ENCODE measurements at regions not wholly inside any gene's neighbourhood (a gene's known extent, or its start where the extent isn't known, plus 50 kb on each side); places are given as distances from the start of the nearest gene placed in this dataset.

- H3K36me3 ChIP-seq (ENCODE audit: control insufficient read depth, insufficient read depth, low read length): no peaks in the 10 kb centered on the region
- H3K27me3 ChIP-seq (ENCODE audit: control insufficient read depth, insufficient read depth, low read length): no peaks in the 10 kb centered on the region
- DNase-seq (ENCODE audit: low read depth): no peak
- no peak for TF ChIP-seq CTCF (IDR thresholded peaks at IDR 0.05; ENCODE audit: insufficient read depth, low read length, poor library complexity, severe bottlenecking)
- H3K4me3 ChIP-seq (ENCODE audit: low read depth, low read length): no peak overlapping the region
Measured at GRCh38 chrX:16005917-16006316, 117.4 kb upstream of the GRPR start.

- DNase-seq (ENCODE audit: low read depth): no peak
- H3K4me3 ChIP-seq (ENCODE audit: low read depth, low read length): no peak overlapping the region
- no peak for TF ChIP-seq CTCF (IDR thresholded peaks at IDR 0.05; ENCODE audit: insufficient read depth, low read length, poor library complexity, severe bottlenecking)
- H3K27me3 ChIP-seq (ENCODE audit: control insufficient read depth, insufficient read depth, low read length): no peaks in the 10 kb centered on the region
- H3K36me3 ChIP-seq (ENCODE audit: control insufficient read depth, insufficient read depth, low read length): no peaks in the 10 kb centered on the region
Measured at GRCh38 chrX:16002185-16002584, 121.2 kb upstream of the GRPR start.

GRCh38 chrX:15998350-15998749 lies 125.0 kb upstream of the GRPR start:
- no peak overlapping the region for H3K4me3 ChIP-seq (ENCODE audit: low read depth, low read length)
- TF ChIP-seq CTCF (IDR thresholded peaks at IDR 0.05; ENCODE audit: insufficient read depth, low read length, poor library complexity, severe bottlenecking): no peak
- H3K27me3 ChIP-seq (ENCODE audit: control insufficient read depth, insufficient read depth, low read length): no peaks in the 10 kb centered on the region
- H3K36me3 ChIP-seq (ENCODE audit: control insufficient read depth, insufficient read depth, low read length): no peaks in the 10 kb centered on the region
- DNase-seq (ENCODE audit: low read depth): no peak

GRCh38 chrX:15989716-15990115 lies 133.6 kb upstream of the GRPR start:
- H3K27me3 ChIP-seq (ENCODE audit: control insufficient read depth, insufficient read depth, low read length): no peaks in the 10 kb centered on the region
- H3K36me3 ChIP-seq (ENCODE audit: control insufficient read depth, insufficient read depth, low read length): no peaks in the 10 kb centered on the region
- H3K4me3 ChIP-seq (ENCODE audit: low read depth, low read length): no peak overlapping the region
- no peak for TF ChIP-seq CTCF (IDR thresholded peaks at IDR 0.05; ENCODE audit: insufficient read depth, low read length, poor library complexity, severe bottlenecking)
- no peak for DNase-seq (ENCODE audit: low read depth)

- Histone ChIP-seq H3K36me3 (ENCODE audit: control insufficient read depth, insufficient read depth, low read length) (no peaks in the 10 kb centered on the region), H3K27me3 (ENCODE audit: control insufficient read depth, insufficient read depth, low read length) (no peaks in the 10 kb centered on the region), H3K4me3 (ENCODE audit: low read depth, low read length) (no peak overlapping the region)
- no peak for TF ChIP-seq CTCF (IDR thresholded peaks at IDR 0.05; ENCODE audit: insufficient read depth, low read length, poor library complexity, severe bottlenecking)
- DNase-seq (ENCODE audit: low read depth): peak; percentile 55
Measured at GRCh38 chrX:15988661-15989603, 134.3 kb upstream of the AP1S2 start.

- Histone ChIP-seq H3K36me3 (ENCODE audit: control insufficient read depth, insufficient read depth, low read length) (no peaks in the 10 kb centered on the region), H3K27me3 (ENCODE audit: control insufficient read depth, insufficient read depth, low read length) (no peaks in the 10 kb centered on the region), H3K4me3 (ENCODE audit: low read depth, low read length) (no peak overlapping the region)
- no peak for DNase-seq (ENCODE audit: low read depth)
- TF ChIP-seq CTCF (IDR thresholded peaks at IDR 0.05; ENCODE audit: insufficient read depth, low read length, poor library complexity, severe bottlenecking): no peak
Measured at GRCh38 chrX:15985937-15986336, 131.3 kb upstream of the AP1S2 start.
